Putamen (tissue), 1 donor: ENCODE measurements at regions not wholly inside any gene's neighbourhood (a gene's known extent, or its start where the extent isn't known, plus 50 kb on each side); places are given as distances from the start of the nearest gene placed in this dataset.

Experiments
- DNase-seq: peaks from one replicate; pipeline ENCODE4 v3.0.0-alpha.2; 2016; ENCODE audit warnings: low spot score

- DNase-seq, result peak; percentile 87
Observed at GRCh38 chr9:693201-694091, 148.1 kb upstream of the DMRT1 start.

- no peak for DNase-seq
Observed at GRCh38 chr9:694092-694402, 147.4 kb upstream of the DMRT1 start.

- peak; percentile 90 for DNase-seq
Observed at GRCh38 chr9:694403-695154, 146.9 kb upstream of the DMRT1 start.

DNA sequence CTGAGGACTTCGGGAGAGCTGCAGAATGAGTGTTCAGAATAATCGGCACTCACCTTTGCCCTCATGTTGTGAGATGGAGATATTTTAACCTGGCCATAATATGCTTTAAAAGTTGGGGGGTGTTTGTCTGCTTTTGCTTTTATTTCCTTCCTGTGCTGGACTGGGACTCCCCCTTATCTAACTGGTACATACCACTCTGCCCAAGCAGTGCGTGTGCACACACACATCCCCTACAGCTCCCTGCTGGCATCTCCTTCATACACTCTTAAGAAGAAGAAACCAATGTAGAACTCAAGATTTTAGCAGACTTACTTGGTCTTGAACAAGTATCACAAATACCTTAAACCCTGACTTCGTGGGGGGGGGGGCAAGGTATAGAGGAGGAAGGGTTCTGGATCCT, 146.2 kb upstream of the DMRT1 start:
- no peak for DNase-seq

DNA sequence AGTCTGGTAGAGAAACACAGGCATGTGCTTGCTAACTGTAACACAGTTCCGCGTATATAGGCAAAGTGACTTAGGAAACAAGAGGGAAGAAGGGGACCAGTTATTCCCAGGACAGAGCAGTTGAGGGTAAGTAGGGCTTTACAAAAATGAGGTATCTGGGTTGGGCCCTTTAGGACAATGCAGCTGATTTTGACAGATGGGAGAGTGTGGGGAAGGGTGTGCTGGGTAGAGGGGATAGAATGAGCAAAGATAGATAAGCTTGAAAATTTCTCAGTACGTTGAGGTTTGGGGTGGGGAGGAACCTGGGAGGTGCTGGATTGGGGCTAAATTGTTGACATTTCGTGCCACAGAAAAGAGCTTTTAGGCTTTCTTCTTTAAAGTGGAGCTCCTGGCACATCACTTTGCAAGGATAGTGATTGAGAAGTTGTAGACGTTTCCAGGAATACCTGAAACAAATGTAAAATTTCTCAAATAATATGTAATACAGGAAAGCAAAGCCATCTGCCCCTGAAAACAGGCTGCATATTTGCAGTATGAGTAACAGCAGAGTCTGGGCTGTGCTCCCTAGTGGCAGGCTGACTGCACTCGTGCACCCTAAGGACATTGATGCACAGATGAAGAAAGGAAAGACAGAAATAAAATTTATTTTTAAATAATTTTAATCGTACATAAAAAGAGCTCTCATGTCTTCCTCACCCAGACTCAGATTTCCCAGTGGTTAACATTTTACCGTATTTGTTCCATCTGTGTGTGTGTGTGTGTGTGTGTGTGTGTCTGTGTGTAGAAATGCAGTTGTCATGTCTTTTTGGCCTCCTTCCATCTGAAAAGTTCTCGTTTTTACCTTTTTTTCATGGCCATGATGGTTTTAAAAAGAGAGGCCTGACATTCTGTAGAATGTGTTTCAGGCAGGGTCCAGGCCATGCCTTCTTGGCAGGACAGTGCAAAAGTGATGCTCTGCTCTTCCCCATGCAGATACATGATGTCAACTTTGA, 144.9 kb upstream of the DMRT1 start:
- no peak for DNase-seq

DNA sequence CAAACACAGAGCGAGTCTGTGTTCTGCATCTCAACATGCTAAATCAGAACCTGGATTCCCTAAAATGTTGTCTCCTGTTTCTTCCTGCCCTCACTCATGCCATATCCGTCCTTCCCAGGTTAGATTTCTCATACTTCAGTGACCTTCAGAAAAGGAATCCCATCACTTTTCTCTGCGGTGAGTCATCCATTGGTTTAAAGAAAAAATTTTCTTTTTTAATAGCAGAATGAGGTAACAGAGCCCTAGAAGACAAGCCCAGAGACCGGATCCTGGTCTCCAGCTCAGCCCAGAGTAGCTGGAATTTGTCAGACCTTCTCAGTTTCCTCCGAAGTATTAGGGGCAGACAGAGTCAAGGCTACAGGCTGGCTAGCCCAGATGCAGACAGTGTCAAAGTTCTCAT, 143.2 kb upstream of the DMRT1 start:
- no peak for DNase-seq

DNA sequence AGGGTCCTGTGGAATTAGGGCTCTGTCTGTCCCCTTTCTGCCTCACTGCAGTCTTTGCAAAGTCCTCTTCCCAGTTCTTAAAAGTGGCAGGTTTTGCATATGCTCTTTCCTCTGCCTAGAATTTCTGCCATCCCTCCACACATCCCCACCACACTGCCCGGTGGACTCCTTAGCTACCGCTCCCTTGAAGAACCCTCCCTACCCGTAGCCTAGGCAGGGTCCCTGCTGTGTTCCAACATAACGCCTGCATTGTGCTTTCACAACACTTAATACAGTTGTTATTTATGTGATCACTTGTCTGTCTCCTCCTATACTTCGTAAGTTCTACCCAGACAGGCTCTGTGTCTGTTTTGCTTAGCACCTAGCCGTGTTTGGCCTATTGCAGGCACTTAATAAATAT, 142.5 kb upstream of the DMRT1 start:
- DNase-seq, result no peak

- DNase-seq, result no peak
Observed at GRCh38 chr9:699396-699795, 142.1 kb upstream of the DMRT1 start.

DNA sequence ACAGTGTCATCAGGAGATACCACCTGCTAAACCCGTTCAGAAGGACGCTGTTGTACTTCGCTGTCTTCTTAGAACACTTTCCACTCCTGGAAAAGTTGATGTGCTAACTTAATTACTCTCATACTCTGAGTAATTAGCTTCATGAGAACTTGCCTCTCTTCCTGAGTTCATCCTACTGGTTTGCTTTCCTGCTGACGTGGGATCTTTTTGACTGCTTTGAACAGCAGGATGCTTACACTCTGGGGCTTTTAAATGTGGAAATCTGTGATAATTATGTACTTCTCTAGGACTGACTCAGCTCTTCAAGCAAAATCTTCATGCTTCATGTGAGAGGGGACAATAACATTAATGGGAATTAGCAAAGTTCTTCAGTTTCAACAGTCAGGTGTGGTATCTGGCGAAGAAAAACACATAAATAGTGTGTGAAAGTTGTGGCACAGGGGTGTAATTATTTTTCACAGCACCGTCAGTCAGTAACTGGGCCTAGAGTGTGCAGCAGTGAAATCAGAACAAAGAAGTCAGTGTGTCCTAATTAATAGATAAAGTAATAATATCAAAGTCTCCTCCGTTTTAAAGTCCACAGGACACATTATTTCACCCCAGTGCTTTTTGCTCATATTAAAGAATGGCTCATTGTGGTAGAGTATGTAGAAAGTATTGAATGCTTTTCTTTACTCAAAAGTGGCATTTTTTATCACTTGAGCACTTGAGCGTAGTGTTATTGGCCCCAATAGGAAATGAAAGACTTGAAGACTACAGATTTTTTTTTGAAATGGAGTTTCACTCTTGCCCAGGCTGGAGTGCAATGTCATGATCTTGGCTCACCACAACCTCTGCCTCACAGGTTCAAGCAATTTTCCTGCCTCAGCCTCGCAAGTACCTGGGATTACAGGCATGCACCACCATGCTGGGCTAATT, 140.9 kb upstream of the DMRT1 start:
- no peak for DNase-seq

GRCh38 chr9:703392-703791, 138.1 kb upstream of the DMRT1 start:
- no peak for DNase-seq

DNA sequence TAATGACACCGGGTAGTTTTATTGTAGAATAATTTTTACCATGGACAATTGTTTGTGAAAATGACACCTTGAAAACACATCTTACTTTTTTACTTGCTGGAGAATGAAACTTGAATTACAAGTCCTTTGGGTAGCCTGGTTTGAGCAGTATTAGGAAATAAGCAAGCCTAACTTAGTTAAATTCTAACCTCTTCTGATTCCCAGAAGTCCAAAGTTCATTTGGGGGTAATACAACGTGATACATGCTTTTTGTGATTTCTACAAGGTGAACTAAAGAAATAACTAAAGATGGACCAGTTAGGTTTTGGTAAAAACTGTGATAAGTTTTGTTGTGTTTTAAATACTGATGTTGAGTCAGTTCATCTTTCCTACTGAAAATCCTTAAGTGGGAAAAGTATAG, 135.4 kb upstream of the DMRT1 start:
- DNase-seq, result no peak

DNA sequence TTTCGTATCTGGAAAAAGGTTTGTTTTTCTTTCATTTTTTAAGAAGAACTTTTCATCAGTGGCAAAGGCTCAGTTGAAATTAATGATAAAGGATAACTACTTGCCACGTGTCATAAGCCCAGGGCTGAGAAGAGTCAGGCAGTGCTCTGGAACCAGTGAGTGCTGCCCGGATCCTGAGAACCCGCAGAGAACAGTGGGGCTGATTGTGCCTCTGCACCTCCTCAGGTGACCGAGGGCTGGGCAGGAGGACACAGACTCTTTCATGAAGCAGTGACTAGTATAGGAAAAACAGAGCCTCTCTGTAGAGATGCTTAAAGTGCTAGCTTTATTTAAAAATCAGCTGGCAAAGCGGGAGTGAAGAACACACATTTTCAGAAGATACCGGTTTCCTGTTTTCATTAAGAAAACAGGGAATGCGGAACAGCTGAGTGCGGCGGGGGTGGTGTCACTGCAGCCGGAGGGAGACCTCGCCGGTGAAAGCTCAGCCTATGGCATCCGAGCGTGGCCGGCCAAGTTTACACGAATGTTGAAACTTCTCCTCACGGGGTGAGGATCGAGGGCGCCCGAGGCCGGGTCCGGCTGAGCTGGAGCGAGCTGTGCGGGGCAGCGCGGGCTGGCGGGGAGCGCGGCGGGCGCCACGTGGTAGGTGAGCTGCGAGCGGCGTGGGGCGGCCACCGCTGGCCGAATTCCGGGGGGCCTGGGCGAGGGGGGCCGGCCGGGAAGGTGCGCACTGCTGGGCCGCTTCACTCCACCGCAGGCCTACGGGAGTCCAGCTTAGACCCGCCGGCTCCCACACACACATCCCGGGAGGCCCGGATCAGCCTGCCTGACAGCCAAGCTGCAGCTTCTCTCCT, 134.7 kb upstream of the DMRT1 start:
- DNase-seq, result no peak

DNA sequence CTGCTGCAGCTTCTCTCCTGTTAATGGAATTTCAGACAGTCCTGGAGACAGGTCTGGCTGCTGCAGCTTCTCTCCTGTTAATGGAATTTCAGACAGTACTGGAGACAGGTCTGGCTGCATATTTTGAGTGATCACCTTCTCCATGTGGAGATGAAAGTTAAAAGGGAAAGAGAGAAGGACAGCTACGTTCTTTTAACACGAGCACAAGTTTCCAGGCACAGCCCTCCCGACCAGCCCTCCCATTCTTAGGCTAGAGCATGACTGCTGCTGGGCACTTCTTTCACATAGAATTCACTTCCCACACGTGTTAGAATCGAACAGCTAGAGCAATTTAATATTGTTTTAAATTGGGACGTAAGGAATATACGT, 133.3 kb upstream of the DMRT1 start:
- no peak for DNase-seq

- DNase-seq, result no peak
Observed at GRCh38 chr9:708551-709432, 132.7 kb upstream of the DMRT1 start.

DNA sequence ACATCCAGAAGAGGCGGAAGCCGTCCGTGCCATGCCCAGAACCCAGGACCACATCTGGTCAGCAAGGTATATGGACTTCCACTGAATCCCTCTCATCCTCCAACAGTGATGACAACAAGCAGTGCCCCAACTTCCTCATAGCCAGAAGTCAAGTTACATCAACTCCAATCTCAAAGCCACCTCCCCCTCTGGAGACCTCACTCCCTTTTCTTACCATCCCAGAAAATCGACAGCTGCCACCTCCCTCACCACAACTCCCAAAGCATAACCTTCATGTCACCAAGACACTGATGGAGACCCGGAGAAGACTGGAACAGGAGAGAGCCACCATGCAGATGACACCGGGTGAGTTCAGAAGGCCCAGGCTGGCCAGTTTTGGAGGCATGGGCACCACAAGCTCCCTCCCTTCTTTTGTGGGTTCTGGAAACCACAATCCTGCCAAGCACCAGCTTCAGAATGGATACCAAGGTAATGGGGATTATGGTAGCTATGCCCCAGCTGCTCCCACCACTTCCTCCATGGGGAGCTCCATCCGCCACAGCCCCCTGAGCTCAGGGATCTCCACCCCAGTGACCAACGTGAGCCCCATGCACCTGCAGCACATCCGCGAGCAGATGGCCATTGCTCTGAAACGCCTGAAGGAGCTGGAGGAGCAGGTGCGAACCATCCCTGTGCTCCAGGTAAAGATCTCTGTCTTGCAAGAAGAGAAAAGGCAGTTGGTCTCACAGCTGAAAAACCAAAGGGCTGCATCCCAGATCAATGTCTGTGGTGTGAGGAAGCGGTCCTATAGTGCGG, 130.3 kb upstream of the DMRT1 start:
- no peak for DNase-seq

DNA sequence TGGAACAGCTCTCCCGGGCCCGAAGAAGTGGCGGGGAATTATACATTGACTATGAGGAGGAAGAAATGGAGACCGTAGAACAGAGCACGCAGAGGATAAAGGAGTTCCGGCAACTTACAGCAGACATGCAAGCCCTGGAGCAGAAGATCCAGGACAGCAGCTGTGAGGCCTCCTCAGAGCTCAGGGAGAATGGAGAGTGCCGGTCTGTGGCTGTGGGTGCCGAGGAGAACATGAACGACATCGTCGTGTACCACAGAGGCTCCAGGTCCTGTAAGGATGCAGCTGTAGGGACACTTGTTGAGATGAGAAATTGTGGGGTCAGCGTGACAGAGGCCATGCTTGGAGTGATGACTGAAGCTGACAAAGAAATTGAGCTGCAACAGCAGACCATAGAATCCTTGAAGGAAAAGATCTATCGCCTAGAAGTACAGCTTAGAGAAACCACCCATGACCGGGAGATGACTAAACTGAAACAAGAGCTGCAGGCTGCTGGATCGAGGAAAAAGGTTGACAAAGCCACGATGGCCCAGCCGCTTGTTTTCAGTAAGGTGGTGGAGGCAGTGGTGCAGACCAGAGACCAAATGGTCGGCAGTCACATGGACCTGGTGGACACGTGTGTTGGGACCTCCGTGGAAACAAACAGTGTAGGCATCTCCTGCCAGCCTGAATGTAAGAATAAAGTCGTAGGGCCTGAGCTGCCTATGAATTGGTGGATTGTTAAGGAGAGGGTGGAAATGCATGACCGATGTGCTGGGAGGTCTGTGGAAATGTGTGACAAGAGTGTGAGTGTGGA, 129.5 kb upstream of the DMRT1 start:
- no peak for DNase-seq

- DNase-seq, result no peak
Observed at GRCh38 chr9:712643-713042, 128.9 kb upstream of the DMRT1 start.

DNA sequence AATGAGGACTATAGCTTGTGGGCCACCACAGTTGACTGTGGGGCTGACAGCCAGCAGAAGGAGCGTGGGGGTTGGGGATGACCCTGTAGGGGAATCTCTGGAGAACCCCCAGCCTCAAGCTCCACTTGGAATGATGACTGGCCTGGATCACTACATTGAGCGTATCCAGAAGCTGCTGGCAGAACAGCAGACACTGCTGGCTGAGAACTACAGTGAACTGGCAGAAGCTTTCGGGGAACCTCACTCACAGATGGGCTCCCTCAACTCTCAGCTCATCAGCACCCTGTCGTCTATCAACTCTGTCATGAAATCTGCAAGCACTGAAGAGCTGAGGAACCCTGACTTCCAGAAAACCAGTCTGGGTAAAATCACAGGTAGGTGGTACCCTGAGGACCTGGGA, 128.4 kb upstream of the DMRT1 start:
- no peak for DNase-seq
